Caco-2 (cell line): ENCODE measurements at regions not wholly inside any gene's neighbourhood (a gene's known extent, or its start where the extent isn't known, plus 50 kb on each side); places are given as distances from the start of the nearest gene placed in this dataset.

Source experiments
- BruUV-seq: library from RNA; stranded (reverse); fragments of 400-500 nt; replicated peaks from 2 replicates; lab custom pipeline; 2021; lab: Mats Ljungman, UMichigan
- CTCF ChIA-PET: fragments of 300-600 bp; sonication (Branson Sonifier 250); formaldehyde crosslinking; loops from one replicate; lab custom pipeline; 2022; ENCODE audit warnings: antibody characterized with exemption; lab: Charles Lee
- POLR2A ChIA-PET: fragments of 300-600 bp; sonication (Branson Sonifier 250); formaldehyde crosslinking; loops from one replicate; lab custom pipeline; 2022; ENCODE audit warnings: antibody characterized with exemption; lab: Charles Lee
- DNase-seq, 2 experiments: peaks; one replicate each; pipeline versions ENCODE4 v3.0.0 to v3.0.0-alpha.2; 2020 to 2022
- H3K27me3 ChIP-seq: replicated peaks from 2 replicates; pipeline ENCODE4 v1.6.0; 2011; ENCODE audit warnings: low read length; ENCODE audit not compliant: control insufficient read depth, insufficient read depth
- H3K36me3 ChIP-seq: 2 replicates; pipeline ENCODE4 v1.5.1; 2011; ENCODE audit warnings: low read length; ENCODE audit not compliant: control insufficient read depth, insufficient read depth
- H3K4me1 ChIP-seq: fragments of 250-450 bp; sonication (Bioruptor Pico); 2 replicates; pipeline ENCODE4 v1.5.1; 2020; ENCODE audit warnings: mild to moderate bottlenecking
- H3K4me3 ChIP-seq: 2 replicates; pipeline ENCODE4 v1.5.1; 2011; ENCODE audit warnings: low read depth, mild to moderate bottlenecking, control low read depth, low read length
- H3K9me3 ChIP-seq: fragments of 250-450 bp; sonication (Bioruptor Pico); 2 replicates; pipeline ENCODE4 v1.5.1; 2020; ENCODE audit warnings: mild to moderate bottlenecking, moderate library complexity
- H3K27ac Mint-ChIP-seq: one replicate; pipeline ENCODE4 v1.8.0; 2022; ENCODE audit warnings: mixed read lengths; ENCODE audit not compliant: unreplicated experiment
- H3K27me3 Mint-ChIP-seq: one replicate; pipeline ENCODE4 v1.8.0; 2022; ENCODE audit warnings: mixed read lengths; ENCODE audit not compliant: insufficient read depth, unreplicated experiment
- H3K36me3 Mint-ChIP-seq: one replicate; pipeline ENCODE4 v1.8.0; 2022; ENCODE audit warnings: mild to moderate bottlenecking, mixed read lengths; ENCODE audit not compliant: insufficient read depth, unreplicated experiment
- H3K4me1 Mint-ChIP-seq: one replicate; pipeline ENCODE4 v1.8.0; 2022; ENCODE audit warnings: low read depth, mixed read lengths; ENCODE audit not compliant: unreplicated experiment
- H3K4me3 Mint-ChIP-seq: one replicate; pipeline ENCODE4 v1.8.0; 2022; ENCODE audit warnings: mild to moderate bottlenecking, moderate library complexity, mixed read lengths; ENCODE audit not compliant: unreplicated experiment
- H3K9me3 Mint-ChIP-seq: one replicate; pipeline ENCODE4 v1.8.0; 2022; ENCODE audit warnings: mixed read lengths; ENCODE audit not compliant: unreplicated experiment
- intact Hi-C: fragments of 100-400 bp; cut with micrococcal nuclease; formaldehyde crosslinking; loops from one replicate; pipeline ENCODE4 v1.10.0; 2022; ENCODE audit not compliant: unreplicated experiment
- TF ChIP-seq, protein P1 (sequence below), 2 experiments: fragments of 200-600 bp in 1 of 2; IDR thresholded peaks; 1 replicate in 1 of 2; 2 replicates in 1 of 2; pipeline versions ENCODE4 v1.5.1 to v1.8.0; 2011 to 2022; ENCODE audit warnings: antibody characterized with exemption in 1 of 2, control low read depth in 1 of 2, inconsistent platforms in 1 of 2, low read depth in 1 of 2, low read length in 1 of 2, mild to moderate bottlenecking in 1 of 2, moderate library complexity in 1 of 2; ENCODE audit not compliant: insufficient read depth in 1 of 2, severe bottlenecking in 1 of 2, unreplicated experiment in 1 of 2

GRCh38 chr11:112644410-112645131 lies 316.6 kb upstream of the NCAM1 start:
- H3K36me3 Mint-ChIP-seq: no peaks in the 10 kb centered on the region
- Histone ChIP-seq H3K27me3 (no peaks in the 10 kb centered on the region), H3K9me3 (peaks cover 9% of the 10 kb centered on the region; the same call in 1 of the 2 replicates), H3K4me3 (no peak overlapping the region), H3K36me3 (no peaks in the 10 kb centered on the region), H3K4me1 (no peaks in the 10 kb centered on the region; the same call in 1 of the 2 replicates)
- TF ChIP-seq, protein P1, sequence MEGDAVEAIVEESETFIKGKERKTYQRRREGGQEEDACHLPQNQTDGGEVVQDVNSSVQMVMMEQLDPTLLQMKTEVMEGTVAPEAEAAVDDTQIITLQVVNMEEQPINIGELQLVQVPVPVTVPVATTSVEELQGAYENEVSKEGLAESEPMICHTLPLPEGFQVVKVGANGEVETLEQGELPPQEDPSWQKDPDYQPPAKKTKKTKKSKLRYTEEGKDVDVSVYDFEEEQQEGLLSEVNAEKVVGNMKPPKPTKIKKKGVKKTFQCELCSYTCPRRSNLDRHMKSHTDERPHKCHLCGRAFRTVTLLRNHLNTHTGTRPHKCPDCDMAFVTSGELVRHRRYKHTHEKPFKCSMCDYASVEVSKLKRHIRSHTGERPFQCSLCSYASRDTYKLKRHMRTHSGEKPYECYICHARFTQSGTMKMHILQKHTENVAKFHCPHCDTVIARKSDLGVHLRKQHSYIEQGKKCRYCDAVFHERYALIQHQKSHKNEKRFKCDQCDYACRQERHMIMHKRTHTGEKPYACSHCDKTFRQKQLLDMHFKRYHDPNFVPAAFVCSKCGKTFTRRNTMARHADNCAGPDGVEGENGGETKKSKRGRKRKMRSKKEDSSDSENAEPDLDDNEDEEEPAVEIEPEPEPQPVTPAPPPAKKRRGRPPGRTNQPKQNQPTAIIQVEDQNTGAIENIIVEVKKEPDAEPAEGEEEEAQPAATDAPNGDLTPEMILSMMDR (IDR thresholded peaks at IDR 0.05; ENCODE audit: insufficient read depth in 1 of 2, low read depth in 1 of 2, low read length in 1 of 2, severe bottlenecking in 1 of 2, unreplicated experiment in 1 of 2): no peak
- CTCF ChIA-PET: no interaction called here
- intact Hi-C loops: no loop called here
- peaks cover 37% of the 10 kb centered on the region for H3K9me3 Mint-ChIP-seq
- peaks cover 11% of the 10 kb centered on the region for H3K27me3 Mint-ChIP-seq
- no peak for DNase-seq
- no TSS peak for BruUV-seq
- H3K4me1 Mint-ChIP-seq: no peaks in the 10 kb centered on the region
- no peak overlapping the region for H3K4me3 Mint-ChIP-seq
- POLR2A ChIA-PET: no interaction called here
- no peak overlapping the region for H3K27ac Mint-ChIP-seq

DNA sequence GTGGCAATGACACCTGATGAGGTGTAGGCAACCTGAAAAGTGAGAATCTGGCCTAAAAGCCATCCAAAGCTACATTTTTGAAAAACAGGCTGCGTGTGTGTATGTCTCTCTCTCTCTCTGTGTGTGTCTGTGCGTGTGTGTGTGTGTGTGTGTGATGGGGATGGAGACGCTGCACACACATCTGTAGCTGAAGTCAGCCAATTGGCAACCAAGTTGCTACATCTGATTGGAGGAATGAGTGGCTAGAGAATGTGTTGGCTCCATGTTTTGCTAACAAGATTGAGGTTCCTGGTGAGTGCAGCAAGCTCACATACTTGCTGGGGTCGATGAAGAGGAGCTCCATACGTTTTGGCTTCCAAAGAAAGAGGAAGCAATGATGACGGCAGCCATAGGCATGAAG lies 311.4 kb upstream of the NCAM1 start:
- no peak overlapping the region for H3K4me3 ChIP-seq
- BruUV-seq: no TSS peak
- H3K36me3 Mint-ChIP-seq: no peaks in the 10 kb centered on the region
- no peaks in the 10 kb centered on the region for H3K9me3 Mint-ChIP-seq
- peaks cover 10% of the 10 kb centered on the region for H3K27me3 Mint-ChIP-seq
- intact Hi-C loops: no loop called here
- 0 out of 2 replicates have a peak, but pooled peaks cover under 1% of the 10 kb centered on the region for H3K9me3 ChIP-seq
- ChIA-PET POLR2A (no interaction called here), CTCF (no interaction called here)
- no peak overlapping the region for H3K27ac Mint-ChIP-seq
- no peaks in the 10 kb centered on the region; the same call in 1 of the 2 replicates for H3K27me3 ChIP-seq
- H3K4me3 Mint-ChIP-seq: no peak overlapping the region
- no peaks in the 10 kb centered on the region for H3K4me1 Mint-ChIP-seq
- no peaks in the 10 kb centered on the region; the same call in 1 of the 2 replicates for H3K4me1 ChIP-seq
- TF ChIP-seq, protein P1 (IDR thresholded peaks at IDR 0.05; ENCODE audit: insufficient read depth in 1 of 2, low read depth in 1 of 2, low read length in 1 of 2, severe bottlenecking in 1 of 2, unreplicated experiment in 1 of 2): no peak
- no peak for DNase-seq
- no peaks in the 10 kb centered on the region for H3K36me3 ChIP-seq

DNA sequence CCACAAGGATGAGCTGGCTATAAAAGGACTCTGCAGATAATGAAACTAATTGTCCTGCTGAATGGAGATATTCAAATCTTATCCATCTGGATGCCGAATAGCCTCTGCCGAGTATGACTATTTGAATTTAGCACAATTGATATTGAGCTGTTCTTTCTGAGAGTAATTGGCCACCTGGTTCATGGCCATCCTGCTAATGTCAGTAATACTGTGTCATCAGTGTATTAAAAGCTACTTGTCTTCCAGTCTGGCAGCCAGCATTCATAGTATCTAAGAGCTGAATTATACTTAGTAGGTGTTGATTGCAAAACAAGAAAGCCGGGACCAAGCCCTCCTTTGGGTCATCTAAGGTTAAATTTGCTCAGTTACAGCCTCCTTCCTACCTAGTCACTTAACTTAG lies 310.7 kb upstream of the NCAM1 start:
- Histone ChIP-seq H3K36me3 (no peaks in the 10 kb centered on the region), H3K9me3 (no peaks in the 10 kb centered on the region), H3K27me3 (no peaks in the 10 kb centered on the region; the same call in 1 of the 2 replicates), H3K4me1 (no peaks in the 10 kb centered on the region), H3K4me3 (no peak overlapping the region)
- H3K27me3 Mint-ChIP-seq: peaks cover 10% of the 10 kb centered on the region
- no peak overlapping the region for H3K27ac Mint-ChIP-seq
- ChIA-PET POLR2A (no interaction called here), CTCF (no interaction called here)
- no peaks in the 10 kb centered on the region for H3K36me3 Mint-ChIP-seq
- no peaks in the 10 kb centered on the region for H3K4me1 Mint-ChIP-seq
- no peaks in the 10 kb centered on the region for H3K9me3 Mint-ChIP-seq
- DNase-seq: no peak
- BruUV-seq: no TSS peak
- intact Hi-C loops: no loop called here
- H3K4me3 Mint-ChIP-seq: no peak overlapping the region
- TF ChIP-seq, protein P1 (IDR thresholded peaks at IDR 0.05; ENCODE audit: insufficient read depth in 1 of 2, low read depth in 1 of 2, low read length in 1 of 2, severe bottlenecking in 1 of 2, unreplicated experiment in 1 of 2): no peak
